Astrocyte (in vitro differentiated cells and primary cell): ENCODE measurements at regions not wholly inside any gene's neighbourhood (a gene's known extent, or its start where the extent isn't known, plus 50 kb on each side); places are given as distances from the start of the nearest gene placed in this dataset.

Source experiments
- DNase-seq: peaks from one replicate; pipeline ENCODE4 v3.0.0-alpha.2; 2010; ENCODE audit warnings: low read depth
- FAIRE-seq: peaks from 2 replicates; lab custom pipeline; 2011; peaks lifted over from hg19 to GRCh38; lab: Jason Lieb, UNC
- H2AFZ ChIP-seq: 2 replicates; pipeline ENCODE4 v1.6.0; 2012; ENCODE audit warnings: low read depth, low read length, inconsistent platforms
- H3K27ac ChIP-seq: 2 replicates; pipeline ENCODE4 v1.5.1; 2011; ENCODE audit warnings: low read depth, low read length, inconsistent platforms
- H3K27me3 ChIP-seq: 2 replicates; pipeline ENCODE4 v1.6.0; 2011; ENCODE audit warnings: low read length, inconsistent platforms; ENCODE audit not compliant: insufficient read depth
- H3K36me3 ChIP-seq: 2 replicates; pipeline ENCODE4 v1.5.1; 2011; ENCODE audit warnings: low read length, inconsistent platforms; ENCODE audit not compliant: insufficient read depth
- H3K4me1 ChIP-seq: 2 replicates; pipeline ENCODE4 v1.5.1; 2011; ENCODE audit warnings: low read length, inconsistent platforms; ENCODE audit not compliant: insufficient read depth
- H3K4me2 ChIP-seq: 2 replicates; pipeline ENCODE4 v1.6.0; 2012; ENCODE audit warnings: low read length, inconsistent platforms
- H3K4me3 ChIP-seq: 2 replicates; pipeline ENCODE4 v1.5.1; 2011; ENCODE audit warnings: low read depth, mild to moderate bottlenecking, low read length, inconsistent platforms; ENCODE audit not compliant: insufficient read depth
- H3K79me2 ChIP-seq: 2 replicates; pipeline ENCODE4 v1.6.0; 2012; ENCODE audit warnings: mild to moderate bottlenecking, low read length, inconsistent platforms; ENCODE audit not compliant: insufficient read depth
- H3K9ac ChIP-seq: 2 replicates; pipeline ENCODE4 v1.6.0; 2012; ENCODE audit warnings: mild to moderate bottlenecking, low read length, inconsistent platforms
- H3K9me3 ChIP-seq: 2 replicates; pipeline ENCODE4 v1.5.1; 2012; ENCODE audit warnings: low read depth, mild to moderate bottlenecking, low read length, inconsistent platforms; ENCODE audit not compliant: insufficient read depth
- H4K20me1 ChIP-seq: 2 replicates; pipeline ENCODE4 v1.6.0; 2012; ENCODE audit warnings: low read length, inconsistent platforms; ENCODE audit not compliant: insufficient read depth
- H3K27ac Mint-ChIP-seq: one replicate; pipeline ENCODE4 v1.8.0; 2021; ENCODE audit warnings: mild to moderate bottlenecking, mixed read lengths; ENCODE audit not compliant: unreplicated experiment
- H3K27me3 Mint-ChIP-seq: one replicate; pipeline ENCODE4 v1.8.0; 2021; ENCODE audit warnings: low read depth, mixed read lengths; ENCODE audit not compliant: unreplicated experiment
- H3K36me3 Mint-ChIP-seq: one replicate; pipeline ENCODE4 v1.8.0; 2021; ENCODE audit warnings: low read depth, mixed read lengths; ENCODE audit not compliant: unreplicated experiment
- H3K4me1 Mint-ChIP-seq: one replicate; pipeline ENCODE4 v1.8.0; 2021; ENCODE audit warnings: low read depth, mixed read lengths; ENCODE audit not compliant: unreplicated experiment
- H3K4me3 Mint-ChIP-seq: one replicate; pipeline ENCODE4 v1.8.0; 2021; ENCODE audit warnings: mild to moderate bottlenecking, moderate library complexity, mixed read lengths; ENCODE audit not compliant: unreplicated experiment
- H3K9me3 Mint-ChIP-seq: one replicate; pipeline ENCODE4 v1.8.0; 2021; ENCODE audit warnings: mild to moderate bottlenecking, mixed read lengths; ENCODE audit not compliant: unreplicated experiment
- EZH2 ChIP-seq: IDR thresholded peaks from 2 replicates; pipeline ENCODE4 v1.6.1; 2012; ENCODE audit warnings: mild to moderate bottlenecking, low read length, inconsistent platforms; ENCODE audit not compliant: insufficient read depth
- TF ChIP-seq, protein P1 (sequence below): IDR thresholded peaks from 2 replicates; pipeline ENCODE4 v1.5.1; 2011; ENCODE audit warnings: low read depth, mild to moderate bottlenecking, inconsistent platforms, low read length, moderate library complexity; ENCODE audit not compliant: insufficient read depth

GRCh38 chr15:37801529-37801928 is 132.9 kb upstream of the TMCO5A start:
- Mint-ChIP-seq H3K27ac (no peak overlapping the region), H3K4me1 (no peaks in the 10 kb centered on the region), H3K4me3 (no peak overlapping the region), H3K27me3 (no peaks in the 10 kb centered on the region), H3K36me3 (no peaks in the 10 kb centered on the region), H3K9me3 (no peaks in the 10 kb centered on the region)
- Histone ChIP-seq H3K4me3 (no peak overlapping the region), H3K27ac (no peak overlapping the region), H4K20me1 (no peaks in the 10 kb centered on the region), H3K27me3 (no peaks in the 10 kb centered on the region), H3K36me3 (no peaks in the 10 kb centered on the region), H3K9ac (no peak overlapping the region), H3K9me3 (no peaks in the 10 kb centered on the region), H3K79me2 (no peaks in the 10 kb centered on the region), H3K4me1 (no peaks in the 10 kb centered on the region), H2AFZ (no peak overlapping the region), H3K4me2 (no peak overlapping the region)
- TF ChIP-seq, protein P1, sequence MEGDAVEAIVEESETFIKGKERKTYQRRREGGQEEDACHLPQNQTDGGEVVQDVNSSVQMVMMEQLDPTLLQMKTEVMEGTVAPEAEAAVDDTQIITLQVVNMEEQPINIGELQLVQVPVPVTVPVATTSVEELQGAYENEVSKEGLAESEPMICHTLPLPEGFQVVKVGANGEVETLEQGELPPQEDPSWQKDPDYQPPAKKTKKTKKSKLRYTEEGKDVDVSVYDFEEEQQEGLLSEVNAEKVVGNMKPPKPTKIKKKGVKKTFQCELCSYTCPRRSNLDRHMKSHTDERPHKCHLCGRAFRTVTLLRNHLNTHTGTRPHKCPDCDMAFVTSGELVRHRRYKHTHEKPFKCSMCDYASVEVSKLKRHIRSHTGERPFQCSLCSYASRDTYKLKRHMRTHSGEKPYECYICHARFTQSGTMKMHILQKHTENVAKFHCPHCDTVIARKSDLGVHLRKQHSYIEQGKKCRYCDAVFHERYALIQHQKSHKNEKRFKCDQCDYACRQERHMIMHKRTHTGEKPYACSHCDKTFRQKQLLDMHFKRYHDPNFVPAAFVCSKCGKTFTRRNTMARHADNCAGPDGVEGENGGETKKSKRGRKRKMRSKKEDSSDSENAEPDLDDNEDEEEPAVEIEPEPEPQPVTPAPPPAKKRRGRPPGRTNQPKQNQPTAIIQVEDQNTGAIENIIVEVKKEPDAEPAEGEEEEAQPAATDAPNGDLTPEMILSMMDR, result no peak
- no peak for TF ChIP-seq EZH2
- no peak for DNase-seq
- no peak for FAIRE-seq

DNA sequence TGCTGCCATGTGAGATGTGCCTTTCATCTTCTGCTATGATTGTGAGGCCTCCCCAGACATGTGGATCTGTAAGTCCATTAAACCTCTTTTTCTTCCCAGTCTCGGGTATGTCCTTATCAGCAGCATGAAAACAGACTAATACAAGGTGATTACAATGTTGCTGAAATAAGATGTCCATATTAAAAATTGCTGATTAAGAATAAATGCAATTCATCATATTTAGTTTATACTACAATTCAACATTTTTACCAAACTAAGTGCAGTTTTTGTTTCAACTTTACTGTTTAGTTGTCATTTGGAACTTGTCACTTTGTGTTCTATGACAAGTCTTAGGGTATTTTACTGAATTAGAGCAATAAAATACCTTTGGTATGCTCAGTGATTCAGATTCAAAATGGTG is 127.6 kb upstream of the TMCO5A start:
- FAIRE-seq (no peak), DNase-seq (no peak)
- Mint-ChIP-seq H3K4me3 (no peak overlapping the region), H3K27me3 (no peaks in the 10 kb centered on the region), H3K27ac (no peak overlapping the region), H3K36me3 (no peaks in the 10 kb centered on the region), H3K4me1 (no peaks in the 10 kb centered on the region), H3K9me3 (no peaks in the 10 kb centered on the region)
- no peaks in the 10 kb centered on the region for H3K79me2 ChIP-seq
- H3K27me3 ChIP-seq, result no peaks in the 10 kb centered on the region
- no peak overlapping the region for H3K27ac ChIP-seq
- no peaks in the 10 kb centered on the region for H3K36me3 ChIP-seq
- no peak overlapping the region for H2AFZ ChIP-seq
- TF ChIP-seq, protein P1, result no peak
- TF ChIP-seq EZH2, result no peak
- no peak overlapping the region for H3K9ac ChIP-seq
- no peak overlapping the region for H3K4me3 ChIP-seq
- no peak overlapping the region for H3K4me2 ChIP-seq
- no peaks in the 10 kb centered on the region for H4K20me1 ChIP-seq
- no peaks in the 10 kb centered on the region for H3K9me3 ChIP-seq
- no peaks in the 10 kb centered on the region for H3K4me1 ChIP-seq

DNA sequence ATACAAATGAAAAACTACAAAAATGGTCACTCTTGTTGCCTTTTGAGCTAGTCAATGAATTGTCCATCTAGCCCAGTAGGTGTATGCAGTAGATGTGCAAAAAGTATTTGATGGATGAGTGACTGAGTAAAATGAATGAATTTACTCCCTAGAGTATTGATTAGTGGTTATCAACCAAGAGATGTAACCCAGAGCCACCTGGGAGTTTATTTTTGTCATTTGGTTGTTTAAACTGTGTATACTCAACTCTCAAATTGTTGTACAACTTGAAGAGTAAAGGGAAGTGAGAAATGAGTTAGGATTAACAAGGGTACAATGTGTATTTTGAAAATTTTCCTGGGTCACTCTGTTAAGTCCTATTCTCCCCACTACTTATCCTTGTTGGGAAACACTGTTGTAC is 124.1 kb upstream of the TMCO5A start:
- H3K27me3 Mint-ChIP-seq, result no peaks in the 10 kb centered on the region
- no peaks in the 10 kb centered on the region for H4K20me1 ChIP-seq
- no peak overlapping the region for H3K4me3 Mint-ChIP-seq
- H3K9ac ChIP-seq, result no peak overlapping the region
- no peak overlapping the region for H3K27ac ChIP-seq
- no peaks in the 10 kb centered on the region for H3K4me1 Mint-ChIP-seq
- no peak overlapping the region for H3K4me2 ChIP-seq
- H3K9me3 ChIP-seq, result no peaks in the 10 kb centered on the region
- H3K36me3 ChIP-seq, result no peaks in the 10 kb centered on the region
- H3K4me1 ChIP-seq, result no peaks in the 10 kb centered on the region
- H3K27ac Mint-ChIP-seq, result no peak overlapping the region
- H2AFZ ChIP-seq, result no peak overlapping the region
- H3K27me3 ChIP-seq, result no peaks in the 10 kb centered on the region
- TF ChIP-seq, protein P1, result no peak
- no peak for TF ChIP-seq EZH2
- no peaks in the 10 kb centered on the region for H3K9me3 Mint-ChIP-seq
- FAIRE-seq (no peak), DNase-seq (no peak)
- H3K4me3 ChIP-seq, result no peak overlapping the region
- H3K79me2 ChIP-seq, result no peaks in the 10 kb centered on the region
- no peaks in the 10 kb centered on the region for H3K36me3 Mint-ChIP-seq
